ENCODE measurements at regions not wholly inside any gene's neighbourhood (a gene's known extent, or its start where the extent isn't known, plus 50 kb on each side); places are given as distances from the start of the nearest gene placed in this dataset.

GRCh38 chr12:4111010-4111409 lies 162.6 kb upstream of the CCND2 start:
- peaks cover 31% of the 10 kb centered on the region for H3K4me1 Mint-ChIP-seq
- H3K4me3 Mint-ChIP-seq: no peak overlapping the region
- peaks cover 17% of the 10 kb centered on the region for H3K27me3 Mint-ChIP-seq
- DNase-seq (no peak), ATAC-seq (no peak)
- H3K36me3 Mint-ChIP-seq (ENCODE audit: low read depth): peaks cover 3% of the 10 kb centered on the region
- H3K27ac Mint-ChIP-seq: no peak overlapping the region
- no peaks in the 10 kb centered on the region for H3K9me3 ChIP-seq (ENCODE audit: control insufficient read depth, low read length, poor library complexity, severe bottlenecking)

GRCh38 chr12:4109826-4110225 lies 163.7 kb upstream of the CCND2 start:
- H3K9me3 ChIP-seq (ENCODE audit: control insufficient read depth, low read length, poor library complexity, severe bottlenecking): no peaks in the 10 kb centered on the region
- Mint-ChIP-seq H3K27me3 (peaks cover 14% of the 10 kb centered on the region), H3K4me1 (peaks cover 22% of the 10 kb centered on the region), H3K4me3 (no peak overlapping the region), H3K27ac (no peak overlapping the region), H3K36me3 (ENCODE audit: low read depth) (peaks cover 3% of the 10 kb centered on the region)
- no peak for DNase-seq
- ATAC-seq: no peak

- H3K4me1 Mint-ChIP-seq: peaks cover 20% of the 10 kb centered on the region
- peaks cover 3% of the 10 kb centered on the region for H3K36me3 Mint-ChIP-seq (ENCODE audit: low read depth)
- no peak for ATAC-seq
- no peaks in the 10 kb centered on the region for H3K9me3 ChIP-seq (ENCODE audit: control insufficient read depth, low read length, poor library complexity, severe bottlenecking)
- no peak overlapping the region for H3K4me3 Mint-ChIP-seq
- no peak for DNase-seq
- peaks cover 13% of the 10 kb centered on the region for H3K27me3 Mint-ChIP-seq
- peak overlapping the region; percentile 68 for H3K27ac Mint-ChIP-seq
Measured at GRCh38 chr12:4108803-4109345, 164.7 kb upstream of the CCND2 start.

GRCh38 chr12:4107911-4108697 lies 165.5 kb upstream of the CCND2 start:
- DNase-seq (no peak), ATAC-seq (no peak)
- peaks cover 13% of the 10 kb centered on the region for H3K27me3 Mint-ChIP-seq
- peak overlapping the region; percentile 86 for H3K27ac Mint-ChIP-seq
- no peaks in the 10 kb centered on the region for H3K9me3 ChIP-seq (ENCODE audit: control insufficient read depth, low read length, poor library complexity, severe bottlenecking)
- no peak overlapping the region for H3K4me3 Mint-ChIP-seq
- H3K4me1 Mint-ChIP-seq: peaks cover 20% of the 10 kb centered on the region
- H3K36me3 Mint-ChIP-seq (ENCODE audit: low read depth): peaks cover 3% of the 10 kb centered on the region

GRCh38 chr12:4107436-4107878 lies 166.1 kb upstream of the CCND2 start:
- ATAC-seq (peak; percentile 100), DNase-seq (peak; percentile 31 to 57 (median 55))
- Mint-ChIP-seq H3K27me3 (peaks cover 13% of the 10 kb centered on the region), H3K27ac (peak overlapping the region; percentile 86), H3K4me3 (no peak overlapping the region), H3K4me1 (peaks cover 20% of the 10 kb centered on the region), H3K36me3 (ENCODE audit: low read depth) (peaks cover 3% of the 10 kb centered on the region)
- H3K9me3 ChIP-seq (ENCODE audit: control insufficient read depth, low read length, poor library complexity, severe bottlenecking): no peaks in the 10 kb centered on the region

- Mint-ChIP-seq H3K27me3 (peaks cover 9% of the 10 kb centered on the region), H3K4me1 (peaks cover 23% of the 10 kb centered on the region), H3K27ac (peak overlapping the region; percentile 86), H3K36me3 (ENCODE audit: low read depth) (peaks cover 3% of the 10 kb centered on the region), H3K4me3 (peak overlapping the region; percentile 71)
- peak; percentile 23 for ATAC-seq
- H3K9me3 ChIP-seq (ENCODE audit: control insufficient read depth, low read length, poor library complexity, severe bottlenecking): no peaks in the 10 kb centered on the region
- DNase-seq: no peak
Measured at GRCh38 chr12:4106621-4107020, 166.9 kb upstream of the CCND2 start.

GRCh38 chr12:4104722-4105244 lies 168.8 kb upstream of the CCND2 start:
- Mint-ChIP-seq H3K4me3 (no peak overlapping the region), H3K36me3 (ENCODE audit: low read depth) (no peaks in the 10 kb centered on the region), H3K4me1 (peaks cover 19% of the 10 kb centered on the region), H3K27me3 (no peaks in the 10 kb centered on the region), H3K27ac (no peak overlapping the region)
- ATAC-seq (no peak), DNase-seq (no peak)
- H3K9me3 ChIP-seq (ENCODE audit: control insufficient read depth, low read length, poor library complexity, severe bottlenecking): no peaks in the 10 kb centered on the region

GRCh38 chr12:4099276-4099675 lies 174.3 kb upstream of the CCND2 start:
- H3K4me1 Mint-ChIP-seq: peaks cover 8% of the 10 kb centered on the region
- no peak overlapping the region for H3K4me3 Mint-ChIP-seq
- ATAC-seq: no peak

GRCh38 chr12:4091016-4091743 lies 182.4 kb upstream of the CCND2 start:
- no peak overlapping the region for H3K4me3 Mint-ChIP-seq

More at GRCh38 chr12:4099276-4099675, 174.3 kb upstream of the CCND2 start:
- H3K9me3 ChIP-seq (ENCODE audit: control insufficient read depth, low read length, poor library complexity, severe bottlenecking): no peaks in the 10 kb centered on the region
- DNase-seq: no peak
- H3K27ac Mint-ChIP-seq: no peak overlapping the region
- peaks cover 5% of the 10 kb centered on the region for H3K27me3 Mint-ChIP-seq
- no peaks in the 10 kb centered on the region for H3K36me3 Mint-ChIP-seq (ENCODE audit: low read depth)

GRCh38 chr12:4089956-4090355 lies 183.6 kb upstream of the CCND2 start:
- ATAC-seq (no peak), DNase-seq (no peak)
- Mint-ChIP-seq H3K27me3 (peaks cover 16% of the 10 kb centered on the region), H3K36me3 (ENCODE audit: low read depth) (peaks cover 3% of the 10 kb centered on the region), H3K4me3 (no peak overlapping the region), H3K27ac (no peak overlapping the region), H3K4me1 (peaks cover 3% of the 10 kb centered on the region)
- H3K9me3 ChIP-seq (ENCODE audit: control insufficient read depth, low read length, poor library complexity, severe bottlenecking): no peaks in the 10 kb centered on the region

More at GRCh38 chr12:4091016-4091743, 182.4 kb upstream of the CCND2 start:
- H3K27ac Mint-ChIP-seq: no peak overlapping the region
- no peak for DNase-seq
- peaks cover 3% of the 10 kb centered on the region for H3K36me3 Mint-ChIP-seq (ENCODE audit: low read depth)
- H3K4me1 Mint-ChIP-seq: peaks cover 3% of the 10 kb centered on the region
- ATAC-seq: no peak
- peaks cover 16% of the 10 kb centered on the region for H3K27me3 Mint-ChIP-seq
- H3K9me3 ChIP-seq (ENCODE audit: control insufficient read depth, low read length, poor library complexity, severe bottlenecking): no peaks in the 10 kb centered on the region

- peaks cover 16% of the 10 kb centered on the region for H3K27me3 Mint-ChIP-seq
- no peak overlapping the region for H3K27ac Mint-ChIP-seq
- H3K4me1 Mint-ChIP-seq: peaks cover 3% of the 10 kb centered on the region
- DNase-seq (no peak), ATAC-seq (no peak)
- no peak overlapping the region for H3K4me3 Mint-ChIP-seq
- H3K9me3 ChIP-seq (ENCODE audit: control insufficient read depth, low read length, poor library complexity, severe bottlenecking): no peaks in the 10 kb centered on the region
- peaks cover 3% of the 10 kb centered on the region for H3K36me3 Mint-ChIP-seq (ENCODE audit: low read depth)
Measured at GRCh38 chr12:4089121-4089606, 184.4 kb upstream of the CCND2 start.

GRCh38 chr12:4088451-4088850 lies 185.1 kb upstream of the CCND2 start:
- no peak overlapping the region for H3K27ac Mint-ChIP-seq
- peaks cover 6% of the 10 kb centered on the region for H3K4me1 Mint-ChIP-seq
- no peaks in the 10 kb centered on the region for H3K9me3 ChIP-seq (ENCODE audit: control insufficient read depth, low read length, poor library complexity, severe bottlenecking)
- no peak overlapping the region for H3K4me3 Mint-ChIP-seq
- peaks cover 6% of the 10 kb centered on the region for H3K36me3 Mint-ChIP-seq (ENCODE audit: low read depth)
- H3K27me3 Mint-ChIP-seq: peaks cover 16% of the 10 kb centered on the region
- ATAC-seq: no peak
- no peak for DNase-seq

GRCh38 chr12:4086481-4086880 lies 187.1 kb upstream of the CCND2 start:
- Mint-ChIP-seq H3K27ac (no peak overlapping the region), H3K4me3 (no peak overlapping the region), H3K27me3 (peaks cover 16% of the 10 kb centered on the region), H3K4me1 (peaks cover 6% of the 10 kb centered on the region), H3K36me3 (ENCODE audit: low read depth) (peaks cover 6% of the 10 kb centered on the region)
- no peak for DNase-seq
- no peaks in the 10 kb centered on the region for H3K9me3 ChIP-seq (ENCODE audit: control insufficient read depth, low read length, poor library complexity, severe bottlenecking)
- ATAC-seq: no peak

All from T-helper 17 cell (primary cell).